ENCODE measurements at regions not wholly inside any gene's neighbourhood (a gene's known extent, or its start where the extent isn't known, plus 50 kb on each side); places are given as distances from the start of the nearest gene placed in this dataset.

- CTCF ChIA-PET, result interaction anchor here (0.5 to 0.8 kb wide), 3 partner anchors 179 to 1030 kb away, joined by 3 read pairs; no protein-coding TSS in a partner anchor
- no peak overlapping the region for H3K27ac ChIP-seq
- TF ChIP-seq CTCF (conservative IDR thresholded peaks at IDR 0.05; ENCODE audit: low read depth), result no peak
- POLR2A ChIA-PET (ENCODE audit: low non-redundant PET), result no interaction called here
- no peak for DNase-seq (ENCODE audit: low spot score)
Observed at GRCh38 chr15:36108541-36108940, 470.9 kb upstream of the CDIN1 start.

GRCh38 chr15:36109943-36110658, 469.3 kb upstream of the CDIN1 start:
- POLR2A ChIA-PET (ENCODE audit: low non-redundant PET), result no interaction called here
- CTCF ChIA-PET, result no interaction called here
- TF ChIP-seq CTCF (conservative IDR thresholded peaks at IDR 0.05; ENCODE audit: low read depth), result no peak
- no peak overlapping the region for H3K27ac ChIP-seq
- DNase-seq (ENCODE audit: low spot score), result peak; percentile 15

- POLR2A ChIA-PET (ENCODE audit: low non-redundant PET), result no interaction called here
- no peak for DNase-seq (ENCODE audit: low spot score)
- no peak for TF ChIP-seq CTCF (conservative IDR thresholded peaks at IDR 0.05; ENCODE audit: low read depth)
- H3K27ac ChIP-seq, result no peak overlapping the region
- CTCF ChIA-PET, result no interaction called here
Observed at GRCh38 chr15:36110659-36110993, 468.8 kb upstream of the CDIN1 start.

- ChIA-PET POLR2A (ENCODE audit: low non-redundant PET) (no interaction called here), CTCF (interaction anchor here (0.7 kb wide), 1 partner anchor 1207 kb away, joined by 3 read pairs; no protein-coding TSS in a partner anchor)
- TF ChIP-seq CTCF (conservative IDR thresholded peaks at IDR 0.05; ENCODE audit: low read depth), result no peak
- H3K27ac ChIP-seq, result no peak overlapping the region
- DNase-seq (ENCODE audit: low spot score), result no peak
Observed at GRCh38 chr15:36117296-36117787, 462.1 kb upstream of the CDIN1 start.

GRCh38 chr15:36126194-36126593, 453.2 kb upstream of the CDIN1 start:
- POLR2A ChIA-PET (ENCODE audit: low non-redundant PET), result no interaction called here
- TF ChIP-seq CTCF (conservative IDR thresholded peaks at IDR 0.05; ENCODE audit: low read depth), result no peak
- no peak overlapping the region for H3K27ac ChIP-seq
- DNase-seq (ENCODE audit: low spot score), result no peak
- CTCF ChIA-PET, result no interaction called here

- ChIA-PET POLR2A (ENCODE audit: low non-redundant PET) (no interaction called here), CTCF (no interaction called here)
- DNase-seq (ENCODE audit: low spot score), result peak; percentile 21
- no peak overlapping the region for H3K27ac ChIP-seq
- TF ChIP-seq CTCF (conservative IDR thresholded peaks at IDR 0.05; ENCODE audit: low read depth), result no peak
Observed at GRCh38 chr15:36130641-36131310, 448.6 kb upstream of the CDIN1 start.
